HL-60 (cell line): ENCODE measurements at regions not wholly inside any gene's neighbourhood (a gene's known extent, or its start where the extent isn't known, plus 50 kb on each side); places are given as distances from the start of the nearest gene placed in this dataset.

Experiments used
- DNase-seq, 2 experiments: peaks; one replicate each; pipeline ENCODE4 v3.0.0-alpha.2; 2010 to 2020; ENCODE audit warnings: low read depth in 1 of 2, low spot score in 1 of 2
- H3K27ac ChIP-seq: fragments of 250-450 bp; sonication (Bioruptor Pico); replicated peaks from 2 replicates; pipeline ENCODE4 v1.5.1; 2020; ENCODE audit warnings: mild to moderate bottlenecking, moderate library complexity
- H3K27me3 ChIP-seq: fragments of 250-450 bp; sonication (Bioruptor Pico); 2 replicates; pipeline ENCODE4 v1.5.1; 2021; ENCODE audit warnings: mild to moderate bottlenecking, moderate library complexity; ENCODE audit not compliant: insufficient read depth, poor library complexity, severe bottlenecking
- H3K4me3 ChIP-seq: replicated peaks from 2 replicates; pipeline ENCODE4 v1.5.1; 2011; ENCODE audit warnings: mild to moderate bottlenecking, control low read depth, low read length; ENCODE audit not compliant: insufficient read depth
- CTCF ChIP-seq: IDR thresholded peaks from one replicate; pipeline ENCODE4 v1.5.1; 2011; ENCODE audit warnings: low read length, control low read depth, inconsistent platforms; ENCODE audit not compliant: insufficient read depth
- GABPA ChIP-seq: IDR thresholded peaks from 2 replicates; pipeline ENCODE4 v1.6.1; 2012; ENCODE audit warnings: low read depth
- POLR2AphosphoS5 ChIP-seq: IDR thresholded peaks from 2 replicates; pipeline ENCODE4 v1.6.1; 2012; ENCODE audit warnings: low read depth
- REST ChIP-seq: IDR thresholded peaks from 2 replicates; pipeline ENCODE4 v1.6.1; 2012; ENCODE audit warnings: low read depth; ENCODE audit not compliant: insufficient replicate concordance
- SPI1 ChIP-seq: IDR thresholded peaks from 2 replicates; pipeline ENCODE4 v1.6.1; 2012; ENCODE audit warnings: low read depth, mild to moderate bottlenecking, borderline replicate concordance

GRCh38 chr2:236767941-236768340 is 198.3 kb downstream of the ACKR3 start:
- no peaks in the 10 kb centered on the region for H3K27me3 ChIP-seq
- H3K27ac ChIP-seq, result no peak overlapping the region
- no peak for TF ChIP-seq GABPA
- TF ChIP-seq CTCF, result no peak
- TF ChIP-seq REST, result no peak
- TF ChIP-seq SPI1, result no peak
- no peak for TF ChIP-seq POLR2AphosphoS5
- no peak for DNase-seq
- H3K4me3 ChIP-seq, result no peak overlapping the region

GRCh38 chr2:236768393-236769140 is 198.9 kb downstream of the ACKR3 start:
- H3K4me3 ChIP-seq, result no peak overlapping the region
- no peaks in the 10 kb centered on the region for H3K27me3 ChIP-seq
- H3K27ac ChIP-seq, result no peak overlapping the region
- no peak for DNase-seq
- TF ChIP-seq CTCF (no peak), REST (no peak), POLR2AphosphoS5 (no peak), GABPA (no peak), SPI1 (no peak)

DNA sequence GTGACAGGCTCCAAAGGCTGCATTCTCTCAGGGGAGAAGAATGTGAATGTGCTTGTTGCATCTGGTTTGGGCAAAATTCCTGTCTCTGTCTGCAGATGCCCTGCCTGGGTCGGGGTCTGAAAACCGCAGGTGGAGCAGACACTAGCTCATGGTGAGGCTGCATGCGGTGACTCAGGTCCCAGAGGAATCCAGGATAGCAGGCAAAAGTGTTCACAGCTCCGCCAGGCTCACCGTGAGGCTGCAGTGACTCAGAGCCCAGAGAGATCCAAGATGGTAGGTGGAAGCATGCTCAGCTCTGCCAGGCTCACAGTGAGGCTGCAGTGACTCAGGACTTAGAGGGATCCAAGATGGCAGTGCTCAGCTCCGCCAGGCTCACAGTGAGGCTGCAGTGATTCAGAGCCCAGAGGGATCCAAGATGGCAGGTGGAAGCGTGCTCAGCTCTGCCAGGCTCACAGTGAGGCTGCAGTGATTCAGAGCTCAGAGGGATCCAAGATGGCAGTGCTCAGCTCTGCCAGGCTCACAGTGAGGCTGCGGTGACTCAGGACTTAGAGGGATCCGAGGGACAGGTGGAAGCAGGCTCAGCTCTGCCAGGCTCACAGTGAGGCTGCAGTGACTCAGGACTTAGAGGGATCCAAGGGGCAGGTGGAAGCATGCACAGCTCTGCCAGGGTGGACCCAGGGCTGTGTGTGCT is 200.5 kb downstream of the ACKR3 start:
- no peak overlapping the region for H3K27ac ChIP-seq
- DNase-seq, result no peak
- H3K27me3 ChIP-seq, result peaks cover under 1% of the 10 kb centered on the region
- H3K4me3 ChIP-seq, result no peak overlapping the region
- TF ChIP-seq SPI1 (no peak), REST (no peak), CTCF (no peak), GABPA (no peak), POLR2AphosphoS5 (no peak)
